SK-N-SH treated with all-trans-retinoic acid at 6 μM for 48 hours (cell line): ENCODE measurements at regions not wholly inside any gene's neighbourhood (a gene's known extent, or its start where the extent isn't known, plus 50 kb on each side); places are given as distances from the start of the nearest gene placed in this dataset.

Experiments used
- ATAC-seq: fragments of 200-7000 bp; cut with Tn5 transposase; 3 replicates; pipeline ENCODE4 v1.9.1; 2020; ENCODE audit warnings: mild to moderate bottlenecking, moderate library complexity
- ARNTL ChIP-seq: fragments of 450-650 bp; formaldehyde crosslinking; IDR thresholded peaks from 2 replicates; pipeline ENCODE4 v1.5.0; 2020; ENCODE audit warnings: low read depth, mild to moderate bottlenecking, moderate library complexity, borderline replicate concordance
- BACH2 ChIP-seq: fragments of 250-450 bp; sonication (Bioruptor Pico); IDR thresholded peaks from 2 replicates; pipeline ENCODE4 v1.9.0; 2021; ENCODE audit warnings: mild to moderate bottlenecking, borderline replicate concordance
- CREB5 ChIP-seq: fragments of 250-450 bp; sonication (Bioruptor Pico); IDR thresholded peaks from 2 replicates; pipeline ENCODE4 v1.5.1; 2020; ENCODE audit warnings: low read depth, mild to moderate bottlenecking, moderate library complexity
- CSDC2 ChIP-seq: fragments of 250-450 bp; sonication (Bioruptor Pico); IDR thresholded peaks from 2 replicates; pipeline ENCODE4 v1.5.0; 2020; ENCODE audit warnings: mild to moderate bottlenecking, moderate library complexity
- CSRNP3 ChIP-seq: fragments of 250-450 bp; sonication (Bioruptor Pico); IDR thresholded peaks from 2 replicates; pipeline ENCODE4 v1.5.1; 2021; ENCODE audit warnings: mild to moderate bottlenecking, moderate library complexity
- ESRRG ChIP-seq: fragments of 250-450 bp; sonication (Bioruptor Pico); IDR thresholded peaks from 2 replicates; pipeline ENCODE4 v1.6.1; 2021; ENCODE audit warnings: mild to moderate bottlenecking
- ISL1 ChIP-seq: fragments of 250-450 bp; sonication (Bioruptor Pico); IDR thresholded peaks from 2 replicates; pipeline ENCODE4 v2.1.2; 2022; ENCODE audit warnings: mild to moderate bottlenecking, moderate library complexity
- OSR1 ChIP-seq: fragments of 250-450 bp; sonication (Bioruptor Pico); IDR thresholded peaks from 2 replicates; pipeline ENCODE4 v1.8.0; 2022; ENCODE audit warnings: moderate library complexity, mild to moderate bottlenecking, inconsistent platforms
- PATZ1 ChIP-seq: fragments of 250-450 bp; sonication (Bioruptor Pico); IDR thresholded peaks from 2 replicates; pipeline ENCODE4 v1.8.0; 2020; ENCODE audit warnings: mild to moderate bottlenecking, moderate library complexity, borderline replicate concordance
- POU6F1 ChIP-seq: fragments of 250-450 bp; sonication (Bioruptor Pico); IDR thresholded peaks from 2 replicates; pipeline ENCODE4 v1.8.0; 2021; ENCODE audit warnings: low read depth, mild to moderate bottlenecking, moderate library complexity, borderline replicate concordance
- PPARA ChIP-seq: fragments of 250-450 bp; sonication (Bioruptor Pico); IDR thresholded peaks from 2 replicates; pipeline ENCODE4 v1.5.0; 2020; ENCODE audit warnings: mild to moderate bottlenecking, borderline replicate concordance
- SNAI2 ChIP-seq: fragments of 250-450 bp; sonication (Bioruptor Pico); IDR thresholded peaks from 2 replicates; pipeline ENCODE4 v1.5.0; 2020; ENCODE audit warnings: mild to moderate bottlenecking, moderate library complexity
- TCF4 ChIP-seq: fragments of 250-450 bp; sonication (Bioruptor Pico); IDR thresholded peaks from 2 replicates; pipeline ENCODE4 v1.8.0; 2021; ENCODE audit warnings: mild to moderate bottlenecking, moderate library complexity, borderline replicate concordance
- TSHZ2 ChIP-seq: fragments of 250-450 bp; sonication (Bioruptor Pico); IDR thresholded peaks from 2 replicates; pipeline ENCODE4 v1.5.0; 2020; ENCODE audit warnings: mild to moderate bottlenecking, moderate library complexity
- ZC3H10 ChIP-seq: fragments of 250-450 bp; sonication (Bioruptor Pico); IDR thresholded peaks from 2 replicates; pipeline ENCODE4 v1.5.1; 2021; ENCODE audit warnings: mild to moderate bottlenecking, moderate library complexity
- ZFP30 ChIP-seq: fragments of 450-650 bp; formaldehyde crosslinking; IDR thresholded peaks from 2 replicates; pipeline ENCODE4 v1.5.0; 2022; ENCODE audit warnings: mild to moderate bottlenecking, moderate library complexity
- ZNF565 ChIP-seq: fragments of 450-650 bp; formaldehyde crosslinking; conservative IDR thresholded peaks from 2 replicates; pipeline ENCODE4 v1.5.0; 2020; ENCODE audit warnings: low read depth, mild to moderate bottlenecking, moderate library complexity
- ZNF70 ChIP-seq: fragments of 450-650 bp; formaldehyde crosslinking; IDR thresholded peaks from 2 replicates; pipeline ENCODE4 v1.5.0; 2020; ENCODE audit warnings: mild to moderate bottlenecking, moderate library complexity
- ZNF8 ChIP-seq: fragments of 450-650 bp; formaldehyde crosslinking; IDR thresholded peaks from 2 replicates; pipeline ENCODE4 v1.5.0; 2020; ENCODE audit warnings: mild to moderate bottlenecking, moderate library complexity

GRCh38 chr7:49695971-49696370, 77.5 kb upstream of the VWC2 start:
- TF ChIP-seq OSR1 (CRISPR knock-in tag) (no peak), ZFP30 (CRISPR knock-in tag) (no peak), ZNF8 (CRISPR knock-in tag) (no peak), ESRRG (CRISPR knock-in tag) (no peak), TSHZ2 (CRISPR knock-in tag) (no peak), ZNF565 (CRISPR knock-in tag) (no peak), POU6F1 (CRISPR knock-in tag) (no peak), ZC3H10 (CRISPR knock-in tag) (no peak), TCF4 (no peak), ISL1 (CRISPR knock-in tag) (no peak), PATZ1 (CRISPR knock-in tag) (no peak), CSDC2 (CRISPR knock-in tag) (no peak), SNAI2 (CRISPR knock-in tag) (no peak), ZNF70 (CRISPR knock-in tag) (no peak), ARNTL (CRISPR knock-in tag) (no peak), CSRNP3 (CRISPR knock-in tag) (no peak), BACH2 (no peak), CREB5 (CRISPR knock-in tag) (no peak)
- TF ChIP-seq, all 23 proteins: peak for 0
- ATAC-seq: no peak

- TF ChIP-seq POU6F1 (CRISPR knock-in tag) (no peak), ZC3H10 (CRISPR knock-in tag) (no peak), OSR1 (CRISPR knock-in tag) (no peak), PPARA (CRISPR knock-in tag) (no peak), CSRNP3 (CRISPR knock-in tag) (no peak)
- no peak for ATAC-seq
Measured at GRCh38 chr7:49700841-49701240, 72.6 kb upstream of the VWC2 start.
